H1 (cell line): ENCODE measurements at regions not wholly inside any gene's neighbourhood (a gene's known extent, or its start where the extent isn't known, plus 50 kb on each side); places are given as distances from the start of the nearest gene placed in this dataset.

Experiments used
- CTCF ChIA-PET: fragments of 300-600 bp; sonication (Branson Sonifier 250); formaldehyde crosslinking; loops from one replicate; lab custom pipeline; 2021; ENCODE audit not compliant: partially characterized antibody; lab: Charles Lee
- POLR2A ChIA-PET: fragments of 300-600 bp; sonication (Branson Sonifier 250); formaldehyde crosslinking; loops from one replicate; lab custom pipeline; 2021; ENCODE audit warnings: inconsistent platforms; ENCODE audit not compliant: partially characterized antibody; lab: Charles Lee
- DNase-seq, 2 experiments: peaks; one replicate each; pipeline versions ENCODE4 v3.0.0 to v3.0.0-alpha.2; 2010 to 2022; ENCODE audit warnings: low spot score in 2 of 2, low read depth in 1 of 2, mixed read lengths in 1 of 2
- FAIRE-seq: peaks from 2 replicates; lab custom pipeline; 2011; peaks lifted over from hg19 to GRCh38; lab: Jason Lieb, UNC
- H2AFZ ChIP-seq: 2 replicates; pipeline ENCODE4 v1.8.1; 2012; ENCODE audit warnings: low read length, inconsistent platforms
- H2AK5ac ChIP-seq: 2 replicates; pipeline ENCODE4 v1.6.1; 2013; ENCODE audit warnings: low read depth, low read length
- H2BK120ac ChIP-seq: replicated peaks from 2 replicates; pipeline ENCODE3; 2013; ENCODE audit warnings: low read depth, low read length, inconsistent platforms
- H2BK12ac ChIP-seq: 2 replicates; pipeline ENCODE4 v1.6.1; 2013; ENCODE audit warnings: low read depth, low read length
- H2BK15ac ChIP-seq: 2 replicates; pipeline ENCODE4 v1.6.1; 2013; ENCODE audit warnings: low read length
- H2BK20ac ChIP-seq: 2 replicates; pipeline ENCODE4 v1.6.1; 2013; ENCODE audit warnings: low read length
- H2BK5ac ChIP-seq: 2 replicates; pipeline ENCODE4 v1.6.1; 2013; ENCODE audit warnings: low read depth, low read length
- H3K14ac ChIP-seq: 2 replicates; pipeline ENCODE4 v1.6.1; 2013; ENCODE audit warnings: inconsistent platforms; ENCODE audit not compliant: insufficient read length
- H3K18ac ChIP-seq: 2 replicates; pipeline ENCODE4 v1.6.1; 2013; ENCODE audit warnings: low read length; ENCODE audit errors: extremely low read depth
- H3K23ac ChIP-seq: 2 replicates; pipeline ENCODE4 v1.6.1; 2013; ENCODE audit warnings: inconsistent platforms; ENCODE audit not compliant: insufficient read length
- H3K23me2 ChIP-seq: 2 replicates; pipeline ENCODE4 v1.6.1; 2013; ENCODE audit warnings: low read depth, low read length
- H3K27ac ChIP-seq: 2 replicates; pipeline ENCODE4 v1.6.1; 2011; ENCODE audit warnings: low read depth, low read length, inconsistent platforms
- H3K27me3 ChIP-seq, 4 experiments: replicated peaks in 1 of 4; 1 replicate in 1 of 4; 2 replicates in 3 of 4; pipeline versions ENCODE4 v1.6.1 to v1.8.1; 2011 to 2013; ENCODE audit warnings: low read length in 3 of 4, mild to moderate bottlenecking in 3 of 4, inconsistent platforms in 2 of 4, mixed read lengths in 2 of 4, moderate library complexity in 1 of 4; ENCODE audit not compliant: control insufficient read depth in 3 of 4, insufficient read depth in 3 of 4; ENCODE audit errors: extremely low read depth in 1 of 4
- H3K36me3 ChIP-seq, 4 experiments: 2 replicates each; pipeline versions ENCODE4 v1.6.1 to v1.8.1; 2011 to 2013; ENCODE audit warnings: mild to moderate bottlenecking in 4 of 4, low read length in 3 of 4, moderate library complexity in 2 of 4, control low read depth in 1 of 4, inconsistent platforms in 1 of 4; ENCODE audit not compliant: insufficient read depth in 4 of 4, control insufficient read depth in 2 of 4
- H3K4ac ChIP-seq: replicated peaks from 2 replicates; pipeline ENCODE3; 2013; ENCODE audit warnings: low read length, low read depth, mixed read lengths, inconsistent platforms; ENCODE audit not compliant: insufficient read length
- H3K4me1 ChIP-seq, 4 experiments: replicated peaks in 1 of 4; 1 replicate in 1 of 4; 2 replicates in 3 of 4; pipeline versions ENCODE4 v1.6.1 to v1.8.1; 2011 to 2013; ENCODE audit warnings: low read length in 3 of 4, inconsistent platforms in 2 of 4, mixed read lengths in 1 of 4; ENCODE audit not compliant: insufficient read depth in 4 of 4, control insufficient read depth in 3 of 4
- H3K4me2 ChIP-seq, 2 experiments: 2 replicates each; pipeline versions ENCODE4 v1.6.1 to v1.8.1; 2011 to 2013; ENCODE audit warnings: low read depth in 2 of 2, low read length in 2 of 2, control low read depth in 1 of 2, inconsistent platforms in 1 of 2, mild to moderate bottlenecking in 1 of 2; ENCODE audit not compliant: insufficient read depth in 1 of 2
- H3K4me3 ChIP-seq, 4 experiments: fragments of 200-600, 300-600 bp in 1 of 4; sonication (generic), shearing (Covaris generic), sonication (Bioruptor Twin) in 1 of 4; 2 replicates each; pipeline versions ENCODE4 v1.5.1 to v1.8.1; 2011 to 2016; ENCODE audit warnings: low read length in 4 of 4, low read depth in 3 of 4, control low read depth in 2 of 4, inconsistent platforms in 2 of 4, mild to moderate bottlenecking in 2 of 4, mixed read lengths in 1 of 4, moderate library complexity in 1 of 4; ENCODE audit not compliant: insufficient read depth in 2 of 4; ENCODE audit errors: extremely low read depth in 1 of 4
- H3K56ac ChIP-seq: replicated peaks from 2 replicates; pipeline ENCODE3; 2013; ENCODE audit warnings: low read depth, mild to moderate bottlenecking, mixed read lengths, low read length, inconsistent platforms; ENCODE audit not compliant: insufficient read length
- H3K79me1 ChIP-seq: 2 replicates; pipeline ENCODE4 v1.6.1; 2013; ENCODE audit warnings: low read depth, low read length, control low read depth
- H3K79me2 ChIP-seq, 2 experiments: 2 replicates each; pipeline versions ENCODE4 v1.6.1 to v1.8.1; 2012 to 2013; ENCODE audit warnings: low read length in 2 of 2, mild to moderate bottlenecking in 2 of 2, inconsistent platforms in 1 of 2; ENCODE audit not compliant: insufficient read depth in 2 of 2, control insufficient read depth in 1 of 2
- H3K9ac ChIP-seq, 4 experiments: replicated peaks in 1 of 4; 1 replicate in 1 of 4; 2 replicates in 3 of 4; pipeline versions ENCODE4 v1.6.1 to v1.8.1; 2011 to 2013; ENCODE audit warnings: low read depth in 3 of 4, low read length in 3 of 4, control low read depth in 2 of 4, mild to moderate bottlenecking in 2 of 4, moderate library complexity in 2 of 4, inconsistent platforms in 1 of 4; ENCODE audit errors: extremely low read depth in 1 of 4
- H3K9me3 ChIP-seq, 2 experiments: 2 replicates each; pipeline versions ENCODE4 v1.6.1 to v1.8.1; 2012 to 2013; ENCODE audit warnings: mild to moderate bottlenecking in 2 of 2, moderate library complexity in 2 of 2, control low read depth in 1 of 2, inconsistent platforms in 1 of 2, low read depth in 1 of 2, low read length in 1 of 2, mixed read lengths in 1 of 2; ENCODE audit not compliant: insufficient read depth in 2 of 2
- H4K20me1 ChIP-seq, 2 experiments: replicated peaks in 1 of 2; 2 replicates each; pipeline versions ENCODE3 to v1.8.1; 2011 to 2013; ENCODE audit warnings: inconsistent platforms in 2 of 2, low read length in 2 of 2, mild to moderate bottlenecking in 1 of 2; ENCODE audit not compliant: insufficient read depth in 2 of 2, control insufficient read depth in 1 of 2
- H4K5ac ChIP-seq: 2 replicates; pipeline ENCODE4 v1.6.1; 2013; ENCODE audit warnings: low read length, low read depth, mixed read lengths, inconsistent platforms; ENCODE audit not compliant: insufficient read length
- H4K8ac ChIP-seq: 2 replicates; pipeline ENCODE4 v1.8.0; 2013; ENCODE audit warnings: mild to moderate bottlenecking, moderate library complexity, low read length, inconsistent platforms; ENCODE audit not compliant: insufficient read depth; ENCODE audit errors: extremely low read depth
- H4K91ac ChIP-seq: replicated peaks from 2 replicates; pipeline ENCODE3; 2013; ENCODE audit warnings: low read length, mixed read lengths, inconsistent platforms; ENCODE audit not compliant: insufficient read length
- ASH2L ChIP-seq: fragments of 200-600, 300-600 bp; sonication (generic); IDR thresholded peaks from one replicate; pipeline ENCODE4 v1.7.1; 2017; ENCODE audit warnings: low read length
- CREB1 ChIP-seq: IDR thresholded peaks from 2 replicates; pipeline ENCODE4 v1.6.1; 2012; ENCODE audit warnings: inconsistent platforms
- EZH2 ChIP-seq: fragments of 200-600 bp; sonication (generic); IDR thresholded peaks from 2 replicates; pipeline ENCODE4 v1.7.1; 2012; ENCODE audit warnings: low read depth, mild to moderate bottlenecking, moderate library complexity, low read length, inconsistent platforms; ENCODE audit not compliant: severe bottlenecking
- HDAC6 ChIP-seq: IDR thresholded peaks from one replicate; pipeline ENCODE4 v1.7.1; 2012; ENCODE audit warnings: low read depth, mild to moderate bottlenecking, inconsistent platforms, low read length, moderate library complexity
- JUN ChIP-seq: IDR thresholded peaks from 2 replicates; pipeline ENCODE4 v1.6.1; 2011; ENCODE audit warnings: low read depth, mild to moderate bottlenecking, improper control_type of control experiment, low read length
- KDM5A ChIP-seq: fragments of 200-600 bp; IDR thresholded peaks from 2 replicates; pipeline ENCODE4 v1.7.1; 2012; ENCODE audit warnings: mild to moderate bottlenecking, low read length, inconsistent platforms, mixed read lengths
- MAFK ChIP-seq: IDR thresholded peaks from 2 replicates; pipeline ENCODE4 v1.6.1; 2012; ENCODE audit warnings: low read depth, mild to moderate bottlenecking, improper control_type of control experiment, low read length
- NRF1 ChIP-seq: IDR thresholded peaks from 2 replicates; pipeline ENCODE4 v1.6.1; 2011; ENCODE audit warnings: mild to moderate bottlenecking, low read depth, low read length, improper control_type of control experiment
- RNF2 ChIP-seq: fragments of 200-900, 300-1000 bp; sonication (generic); IDR thresholded peaks from 2 replicates; pipeline ENCODE4 v1.7.1; 2016; ENCODE audit warnings: borderline replicate concordance, low read depth, mild to moderate bottlenecking, antibody characterized with exemption, low read length; ENCODE audit not compliant: poor library complexity, severe bottlenecking; ENCODE audit errors: missing control alignments
- SAP30 ChIP-seq: fragments of 300-600 bp; sonication (generic); IDR thresholded peaks from 2 replicates; pipeline ENCODE4 v1.7.1; 2012; ENCODE audit warnings: low read length, moderate library complexity, mild to moderate bottlenecking, inconsistent platforms; ENCODE audit not compliant: insufficient read depth, insufficient replicate concordance
- TAF1 ChIP-seq: IDR thresholded peaks from 2 replicates; pipeline ENCODE4 v1.6.1; 2011; ENCODE audit warnings: mild to moderate bottlenecking, low read depth, low read length
- TEAD4 ChIP-seq: IDR thresholded peaks from 2 replicates; pipeline ENCODE4 v1.6.1; 2012; ENCODE audit warnings: low read depth, low read length, inconsistent platforms, mixed read lengths
- USF2 ChIP-seq: IDR thresholded peaks from 2 replicates; pipeline ENCODE4 v1.6.1; 2011; ENCODE audit warnings: low read length, improper control_type of control experiment

DNA sequence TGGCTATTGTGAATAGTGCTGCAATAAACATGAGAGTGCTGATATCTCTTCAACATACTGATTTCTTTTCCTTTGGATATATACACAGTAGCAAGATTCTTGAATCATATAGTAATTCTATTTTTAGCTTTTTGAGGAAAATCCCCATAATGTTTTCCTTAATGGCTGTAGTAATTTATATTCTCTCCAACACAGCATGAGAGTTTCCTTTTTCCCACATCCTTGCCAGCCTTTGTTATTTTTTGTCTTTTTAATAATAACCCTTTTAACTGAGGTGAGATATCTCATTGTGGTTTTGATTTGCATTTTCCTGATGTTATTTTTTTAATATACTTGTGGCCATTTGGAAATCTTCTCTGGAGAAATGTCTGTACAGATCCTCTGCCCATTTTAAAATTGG lies 132.6 kb downstream of the PRL start:
- H3K18ac ChIP-seq, result no peak overlapping the region
- TF ChIP-seq JUN (no peak), ASH2L (no peak), SAP30 (no peak), CREB1 (no peak), MAFK (no peak), HDAC6 (no peak), USF2 (no peak), NRF1 (no peak), KDM5A (no peak), TAF1 (no peak), RNF2 (no peak), TEAD4 (no peak), EZH2 (no peak)
- peaks cover 0 to 2% of the 10 kb centered on the region in 2 experiments; a peak in 1 of 4 replicates for H3K79me2 ChIP-seq
- no peaks in the 10 kb centered on the region for H4K20me1 ChIP-seq
- peaks cover 0 to 13% (median 4%) of the 10 kb centered on the region in 4 experiments; a peak in 2 of 8 replicates for H3K36me3 ChIP-seq
- no peak overlapping the region for H3K4me2 ChIP-seq
- no peak overlapping the region for H3K56ac ChIP-seq
- no peak overlapping the region for H3K4ac ChIP-seq
- ChIA-PET CTCF (no interaction called here), POLR2A (no interaction called here)
- H3K23me2 ChIP-seq, result no peaks in the 10 kb centered on the region
- H3K14ac ChIP-seq, result no peak overlapping the region
- H3K4me3 ChIP-seq, result no peak overlapping the region
- H3K4me1 ChIP-seq, result no peaks in the 10 kb centered on the region
- H4K8ac ChIP-seq, result no peak overlapping the region
- H2BK120ac ChIP-seq, result no peak overlapping the region
- H4K5ac ChIP-seq, result no peak overlapping the region
- H2BK20ac ChIP-seq, result no peak overlapping the region
- H3K27me3 ChIP-seq, result no peaks in the 10 kb centered on the region
- no peak for FAIRE-seq
- no peak overlapping the region for H2AFZ ChIP-seq
- no peak overlapping the region for H3K27ac ChIP-seq
- H3K9ac ChIP-seq, result no peak overlapping the region
- H2BK12ac ChIP-seq, result no peak overlapping the region
- no peak overlapping the region for H3K23ac ChIP-seq
- H3K79me1 ChIP-seq, result no peaks in the 10 kb centered on the region
- no peak overlapping the region for H4K91ac ChIP-seq
- DNase-seq, result no peak
- peaks cover 9% of the 10 kb centered on the region in 2 experiments for H3K9me3 ChIP-seq
- H2BK5ac ChIP-seq, result no peak overlapping the region
- no peak overlapping the region for H2BK15ac ChIP-seq
- no peak overlapping the region for H2AK5ac ChIP-seq
